CD4-positive, CD25-positive, alpha-beta regulatory T cell (primary cell): ENCODE measurements at regions not wholly inside any gene's neighbourhood (a gene's known extent, or its start where the extent isn't known, plus 50 kb on each side); places are given as distances from the start of the nearest gene placed in this dataset.
"Not testable (repeated sequence)": the region's sequence is repeated elsewhere in the genome, so short reads cannot be mapped to it uniquely, and the experiment has no call there.

Experiments
- ATAC-seq, 2 donors: fragments of 150-1000 bp; cut with Tn5 transposase; one replicate each; pipeline ENCODE4 v1.10.0; 2021; ENCODE audit warnings: low read depth in 2 of 2, moderate number of reproducible peaks in 2 of 2, moderate library complexity in 1 of 2
- DNase-seq, 3 donors: peaks; one replicate each; pipeline versions ENCODE4 v3.0.0 to v3.0.0-alpha.2; 2012 to 2022; ENCODE audit warnings: mixed read lengths in 1 of 3
- H3K27ac ChIP-seq: one replicate; pipeline ENCODE4 v1.7.0; 2013; ENCODE audit warnings: mild to moderate bottlenecking, low read length; ENCODE audit not compliant: insufficient read depth, poor library complexity, severe bottlenecking
- H3K27me3 ChIP-seq: one replicate; pipeline ENCODE4 v1.7.0; 2013; ENCODE audit warnings: low read length; ENCODE audit not compliant: control insufficient read depth, insufficient read depth
- H3K36me3 ChIP-seq: one replicate; pipeline ENCODE4 v1.7.0; 2013; ENCODE audit warnings: mild to moderate bottlenecking, low read length, moderate library complexity; ENCODE audit not compliant: control insufficient read depth, insufficient read depth
- H3K4me1 ChIP-seq: 2 replicates; pipeline ENCODE4 v1.7.0; 2013; ENCODE audit warnings: mild to moderate bottlenecking, low read length; ENCODE audit not compliant: insufficient read depth, control insufficient read depth, poor library complexity, severe bottlenecking
- H3K4me3 ChIP-seq: one replicate; pipeline ENCODE4 v1.7.0; 2013; ENCODE audit warnings: low read depth, mild to moderate bottlenecking, low read length, moderate library complexity
- H3K9me3 ChIP-seq, 2 experiments: 1 replicate in 1 of 2; 2 replicates in 1 of 2; pipeline ENCODE4 v1.7.0; 2013; ENCODE audit warnings: low read length in 2 of 2, mild to moderate bottlenecking in 1 of 2, moderate library complexity in 1 of 2; ENCODE audit not compliant: control insufficient read depth in 2 of 2
- H3K27ac Mint-ChIP-seq, 3 donors: one replicate each; pipeline ENCODE4 v1.8.0; 2020 to 2022; ENCODE audit warnings: mild to moderate bottlenecking in 3 of 3, mixed read lengths in 3 of 3, moderate library complexity in 2 of 3
- H3K27me3 Mint-ChIP-seq: one replicate; pipeline ENCODE4 v1.8.0; 2022; ENCODE audit warnings: mild to moderate bottlenecking, mixed read lengths
- H3K36me3 Mint-ChIP-seq: one replicate; pipeline ENCODE4 v1.8.0; 2020; ENCODE audit warnings: mixed read lengths
- H3K4me1 Mint-ChIP-seq, 4 donors: one replicate each; pipeline ENCODE4 v1.8.0; 2020 to 2022; ENCODE audit warnings: mixed read lengths in 4 of 4, mild to moderate bottlenecking in 1 of 4
- H3K4me3 Mint-ChIP-seq, 4 donors: one replicate each; pipeline ENCODE4 v1.8.0; 2020 to 2022; ENCODE audit warnings: mild to moderate bottlenecking in 4 of 4, mixed read lengths in 4 of 4, moderate library complexity in 3 of 4
- H3K9me3 Mint-ChIP-seq, 7 donors: one replicate each; pipeline ENCODE4 v1.8.0; 2020 to 2022; ENCODE audit warnings: mixed read lengths in 7 of 7, mild to moderate bottlenecking in 3 of 7, moderate library complexity in 2 of 7

GRCh38 chr18:57941841-57942489 is 102.1 kb upstream of the NEDD4L start:
- Mint-ChIP-seq H3K27me3 (peaks cover 11% of the 10 kb centered on the region), H3K4me1 (no peaks in the 10 kb centered on the region), H3K4me3 (no peak overlapping the region), H3K9me3 (peaks cover 0 to 4% (median 0%) of the 10 kb centered on the region in 7 donors), H3K36me3 (no peaks in the 10 kb centered on the region), H3K27ac (no peak overlapping the region)
- Histone ChIP-seq H3K27ac (no peak overlapping the region), H3K9me3 (no peaks in the 10 kb centered on the region), H3K4me3 (no peak overlapping the region), H3K36me3 (no peaks in the 10 kb centered on the region), H3K4me1 (no peaks in the 10 kb centered on the region), H3K27me3 (peaks cover 6% of the 10 kb centered on the region)
- ATAC-seq (no peak), DNase-seq (no peak)

- no peaks in the 10 kb centered on the region for H3K36me3 ChIP-seq
- H3K4me1 Mint-ChIP-seq: no peaks in the 10 kb centered on the region
- peaks cover 0 to 4% (median 0%) of the 10 kb centered on the region in 7 donors for H3K9me3 Mint-ChIP-seq
These were observed 103.8 kb upstream of the NEDD4L start for GRCh38 chr18:57940166-57940660.

GRCh38 chr18:57934375-57934774 is 109.7 kb upstream of the NEDD4L start:
- not testable (repeated sequence) for H3K27ac ChIP-seq, ATAC-seq, H3K4me1 ChIP-seq, H3K27me3 Mint-ChIP-seq, DNase-seq, H3K4me3 Mint-ChIP-seq, H3K9me3 Mint-ChIP-seq, H3K4me3 ChIP-seq, H3K27me3 ChIP-seq, H3K4me1 Mint-ChIP-seq, H3K27ac Mint-ChIP-seq, H3K9me3 ChIP-seq, H3K36me3 Mint-ChIP-seq, H3K36me3 ChIP-seq

More at GRCh38 chr18:57940166-57940660, 103.8 kb upstream of the NEDD4L start:
- no peak for ATAC-seq
- Histone ChIP-seq H3K27ac (no peak overlapping the region), H3K4me1 (no peaks in the 10 kb centered on the region), H3K9me3 (no peaks in the 10 kb centered on the region), H3K4me3 (no peak overlapping the region), H3K27me3 (peaks cover 3% of the 10 kb centered on the region)
- no peak overlapping the region for H3K4me3 Mint-ChIP-seq
- no peaks in the 10 kb centered on the region for H3K36me3 Mint-ChIP-seq
- H3K27me3 Mint-ChIP-seq: peaks cover 13% of the 10 kb centered on the region
- no peak overlapping the region for H3K27ac Mint-ChIP-seq
- no peak for DNase-seq

GRCh38 chr18:57931038-57931437 is 113.0 kb upstream of the NEDD4L start:
- H3K27me3 ChIP-seq: no peaks in the 10 kb centered on the region
- Mint-ChIP-seq H3K4me1 (no peaks in the 10 kb centered on the region), H3K27me3 (no peaks in the 10 kb centered on the region), H3K27ac (no peak overlapping the region), H3K36me3 (no peaks in the 10 kb centered on the region), H3K4me3 (peak overlapping the region in 1 of 4 donors; percentile 6), H3K9me3 (peaks cover 0 to 5% (median 0%) of the 10 kb centered on the region in 7 donors)
- H3K27ac ChIP-seq: no peak overlapping the region
- H3K9me3 ChIP-seq: no peaks in the 10 kb centered on the region
- no peak for ATAC-seq
- no peak for DNase-seq
- no peak overlapping the region for H3K4me3 ChIP-seq
- no peaks in the 10 kb centered on the region for H3K4me1 ChIP-seq
- H3K36me3 ChIP-seq: no peaks in the 10 kb centered on the region

GRCh38 chr18:57930476-57930875 is 113.5 kb upstream of the NEDD4L start:
- H3K36me3 Mint-ChIP-seq: no peaks in the 10 kb centered on the region
- H3K9me3 Mint-ChIP-seq: peaks cover 0 to 5% (median 0%) of the 10 kb centered on the region in 7 donors
- Histone ChIP-seq H3K27ac (no peak overlapping the region), H3K4me1 (no peaks in the 10 kb centered on the region), H3K27me3 (no peaks in the 10 kb centered on the region), H3K36me3 (no peaks in the 10 kb centered on the region), H3K4me3 (no peak overlapping the region), H3K9me3 (no peaks in the 10 kb centered on the region)
- ATAC-seq (no peak), DNase-seq (no peak)
- H3K27me3 Mint-ChIP-seq: no peaks in the 10 kb centered on the region
- H3K4me3 Mint-ChIP-seq: no peak overlapping the region
- no peak overlapping the region for H3K27ac Mint-ChIP-seq
- H3K4me1 Mint-ChIP-seq: no peaks in the 10 kb centered on the region

GRCh38 chr18:57929922-57930321 is 114.1 kb upstream of the NEDD4L start:
- Histone ChIP-seq H3K27ac (no peak overlapping the region), H3K4me3 (no peak overlapping the region), H3K4me1 (no peaks in the 10 kb centered on the region), H3K36me3 (no peaks in the 10 kb centered on the region), H3K9me3 (no peaks in the 10 kb centered on the region), H3K27me3 (no peaks in the 10 kb centered on the region)
- H3K9me3 Mint-ChIP-seq: peaks cover 0 to 5% (median 0%) of the 10 kb centered on the region in 7 donors
- H3K36me3 Mint-ChIP-seq: no peaks in the 10 kb centered on the region
- no peak overlapping the region for H3K4me3 Mint-ChIP-seq
- DNase-seq (no peak), ATAC-seq (no peak)
- no peaks in the 10 kb centered on the region for H3K27me3 Mint-ChIP-seq
- no peak overlapping the region for H3K27ac Mint-ChIP-seq
- no peaks in the 10 kb centered on the region for H3K4me1 Mint-ChIP-seq

- H3K4me3 Mint-ChIP-seq: no peak overlapping the region
- no peak for DNase-seq
- H3K27me3 Mint-ChIP-seq: no peaks in the 10 kb centered on the region
- H3K9me3 Mint-ChIP-seq: peaks cover 0 to 4% (median 0%) of the 10 kb centered on the region in 7 donors
- H3K9me3 ChIP-seq: no peaks in the 10 kb centered on the region
- no peaks in the 10 kb centered on the region for H3K4me1 Mint-ChIP-seq
- H3K27ac ChIP-seq: no peak overlapping the region
- H3K4me1 ChIP-seq: no peaks in the 10 kb centered on the region
- H3K27me3 ChIP-seq: no peaks in the 10 kb centered on the region
- no peaks in the 10 kb centered on the region for H3K36me3 Mint-ChIP-seq
- ATAC-seq: no peak
- H3K36me3 ChIP-seq: no peaks in the 10 kb centered on the region
- no peak overlapping the region for H3K4me3 ChIP-seq
- H3K27ac Mint-ChIP-seq: no peak overlapping the region
These were observed 115.6 kb upstream of the NEDD4L start for GRCh38 chr18:57928466-57928865.

- DNase-seq (no peak), ATAC-seq (no peak)
- Mint-ChIP-seq H3K4me3 (no peak overlapping the region), H3K9me3 (peaks cover 0 to 4% (median 0%) of the 10 kb centered on the region in 7 donors), H3K27ac (no peak overlapping the region), H3K36me3 (no peaks in the 10 kb centered on the region), H3K4me1 (no peaks in the 10 kb centered on the region), H3K27me3 (no peaks in the 10 kb centered on the region)
- no peaks in the 10 kb centered on the region for H3K4me1 ChIP-seq
- no peak overlapping the region for H3K4me3 ChIP-seq
- H3K27ac ChIP-seq: no peak overlapping the region
- H3K27me3 ChIP-seq: no peaks in the 10 kb centered on the region
- H3K36me3 ChIP-seq: no peaks in the 10 kb centered on the region
- no peaks in the 10 kb centered on the region for H3K9me3 ChIP-seq
These were observed 116.5 kb upstream of the NEDD4L start for GRCh38 chr18:57927511-57927910.
